Stimulated activated CD4-positive, alpha-beta T cell treated with anti-CD3 and anti-CD28 coated beads, Interleukin-12 subunit alpha, Interleukin-12 subunit beta, amount 100 ng/mL, for 48 hours (primary cell): ENCODE measurements at regions not wholly inside any gene's neighbourhood (a gene's known extent, or its start where the extent isn't known, plus 50 kb on each side); places are given as distances from the start of the nearest gene placed in this dataset.
"Not testable (repeated sequence)": the region's sequence is repeated elsewhere in the genome, so short reads cannot be mapped to it uniquely, and the experiment has no call there.

Experiments used
- DNase-seq, 3 donors: peaks; one replicate each; pipeline ENCODE4 v3.0.0-alpha.2; 2020; ENCODE audit warnings: low read depth in 2 of 3, low spot score in 1 of 3

DNA sequence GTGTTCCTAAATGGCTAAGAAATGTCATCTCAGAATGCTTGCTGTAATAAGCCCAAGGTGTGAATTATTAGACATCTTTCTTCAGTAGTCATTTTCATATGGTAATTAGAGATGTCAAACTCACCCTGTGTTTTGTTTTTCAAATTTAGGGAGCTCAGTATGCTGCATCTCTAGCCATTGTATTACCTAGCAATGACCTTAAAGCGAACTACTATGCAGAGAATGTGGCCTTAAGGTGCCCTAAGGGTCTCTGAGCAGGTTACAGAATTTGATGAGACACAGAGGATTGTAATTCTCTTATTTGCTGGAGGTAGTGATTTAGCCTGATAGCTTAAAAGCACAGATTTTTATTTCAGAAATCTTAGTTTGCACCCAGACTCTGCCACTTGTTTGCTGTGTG lies 1052.6 kb upstream of the DDX18 start:
- no peak for DNase-seq

DNA sequence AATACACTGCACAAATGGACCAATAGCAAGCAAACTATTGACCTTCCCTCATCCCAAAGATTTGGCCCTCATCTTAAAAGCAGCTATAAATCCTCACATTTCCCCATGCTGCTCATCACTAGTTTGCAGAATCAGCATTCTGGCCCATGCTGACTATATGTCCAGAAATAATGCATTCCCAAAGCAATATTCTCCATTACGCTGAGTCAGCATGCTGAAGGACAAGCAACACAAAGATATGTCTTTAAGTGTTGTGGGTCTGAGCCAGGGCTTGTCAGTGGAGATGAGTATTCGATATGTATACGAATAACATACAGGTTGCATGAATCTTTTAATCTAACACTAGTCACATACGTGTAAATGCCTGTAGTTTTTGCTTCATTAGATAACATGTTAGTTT lies 1045.0 kb upstream of the DDX18 start:
- no peak for DNase-seq

DNA sequence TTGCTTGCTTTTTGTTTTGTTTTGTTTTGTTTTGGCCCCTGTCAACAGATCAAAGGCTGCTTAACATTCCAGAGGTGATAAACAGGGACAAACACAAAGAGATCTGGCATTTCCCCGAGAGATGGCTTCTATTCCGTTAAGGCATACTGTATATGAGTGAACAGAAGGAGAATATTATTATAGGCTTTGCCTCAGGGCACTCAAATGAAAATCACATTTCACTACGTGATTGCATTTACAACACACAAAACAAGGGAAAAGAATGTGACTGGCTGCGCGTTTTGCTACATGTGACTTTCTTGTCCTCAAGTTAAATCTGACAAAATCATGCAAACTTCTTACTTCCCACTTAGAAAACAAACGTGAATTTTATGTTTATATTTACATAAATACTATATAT lies 1037.9 kb upstream of the DDX18 start:
- no peak for DNase-seq

DNA sequence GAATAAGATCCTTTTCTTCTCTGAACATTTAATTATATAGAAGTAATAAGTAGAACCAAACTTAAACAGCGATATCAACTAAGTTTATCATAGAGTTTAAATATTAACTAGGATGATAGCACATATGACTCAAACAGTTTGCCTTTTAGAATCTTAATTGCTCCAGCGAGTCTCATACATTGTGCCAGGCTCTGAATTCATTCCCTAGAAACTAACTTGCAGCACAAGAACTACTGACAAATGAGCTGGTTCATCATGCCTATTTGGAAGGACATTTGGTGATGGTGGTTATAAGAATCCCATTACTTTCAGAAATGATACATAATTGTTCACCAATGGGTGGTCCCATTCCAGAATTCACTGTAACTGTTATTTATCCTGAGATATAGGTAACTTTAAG lies 1026.6 kb upstream of the DDX18 start:
- DNase-seq, result no peak

DNA sequence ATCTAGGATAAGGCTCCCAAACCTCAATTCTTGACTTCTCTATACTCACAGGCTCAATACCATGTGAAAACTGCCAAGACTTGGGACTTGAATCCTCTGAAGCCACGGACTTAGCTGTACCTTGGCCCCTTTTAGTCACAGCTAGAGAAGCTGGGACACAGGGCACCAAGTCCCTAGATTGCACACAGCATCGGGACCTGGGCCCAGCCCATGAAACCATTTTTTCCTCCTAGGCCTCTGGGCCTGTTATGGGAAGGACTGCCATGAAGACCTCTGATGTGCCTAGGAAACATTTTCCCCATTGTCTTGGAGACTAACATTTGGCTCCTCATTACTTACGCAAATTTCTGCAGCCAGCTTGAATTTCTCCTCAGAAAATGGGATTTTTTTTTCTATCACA lies 1011.8 kb upstream of the DDX18 start:
- DNase-seq, result no peak

DNA sequence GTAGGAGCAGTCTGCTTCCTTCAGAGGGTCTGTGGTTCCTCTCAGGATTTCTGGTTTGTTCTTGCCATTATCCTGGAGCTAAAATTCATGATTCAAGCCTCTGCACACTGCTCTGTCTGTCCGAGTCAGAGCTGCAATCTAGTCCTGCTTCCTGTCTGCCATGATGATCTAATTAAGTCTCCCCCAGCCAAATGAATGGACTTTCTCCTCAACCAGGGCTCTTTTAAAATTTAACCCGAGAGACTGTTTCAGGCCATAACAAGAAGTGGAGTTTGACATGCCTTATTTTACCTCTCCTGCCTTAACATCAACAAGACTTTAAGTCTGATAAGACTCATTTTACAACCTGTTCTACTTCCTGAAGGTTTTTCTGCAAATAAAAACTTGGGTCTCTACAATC lies 1009.6 kb upstream of the DDX18 start:
- no peak for DNase-seq

DNA sequence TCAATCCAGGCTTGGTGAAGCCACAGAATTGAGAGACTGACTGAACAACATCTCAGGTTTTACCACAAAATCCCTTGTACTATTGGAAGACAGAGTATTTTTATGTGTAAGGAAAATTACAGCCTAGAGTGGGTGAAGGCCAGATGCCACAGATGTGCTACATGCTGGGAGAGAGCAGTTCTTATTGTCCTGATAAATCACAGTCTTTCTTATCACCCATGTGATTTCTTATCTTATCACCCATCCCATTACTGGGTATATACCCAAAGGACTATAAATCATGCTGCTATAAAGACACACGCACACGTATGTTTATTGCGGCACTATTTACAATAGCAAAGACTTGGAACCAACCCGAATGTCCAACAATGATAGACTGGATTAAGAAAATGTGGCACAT lies 1008.0 kb upstream of the DDX18 start:
- DNase-seq, result not testable (repeated sequence)

DNA sequence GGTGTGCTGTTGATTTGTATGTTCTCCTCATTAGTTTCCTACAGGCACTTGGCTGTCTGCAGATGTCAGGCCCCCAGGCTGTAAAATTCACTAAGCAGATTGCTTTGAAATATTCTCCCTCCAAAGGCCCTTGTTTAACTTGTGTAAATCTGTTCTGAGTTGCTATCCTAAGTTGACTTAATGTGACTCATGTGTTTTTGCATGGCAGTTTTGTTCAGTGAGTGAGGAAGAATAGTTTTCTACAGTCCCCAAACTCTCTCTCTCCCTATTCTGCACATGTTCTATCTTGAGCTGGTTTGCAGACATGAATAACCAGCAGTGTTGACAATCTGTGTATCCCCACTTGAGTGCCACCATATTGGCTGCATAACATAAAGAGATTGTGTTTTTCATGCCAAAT lies 1005.4 kb upstream of the DDX18 start:
- no peak for DNase-seq

DNA sequence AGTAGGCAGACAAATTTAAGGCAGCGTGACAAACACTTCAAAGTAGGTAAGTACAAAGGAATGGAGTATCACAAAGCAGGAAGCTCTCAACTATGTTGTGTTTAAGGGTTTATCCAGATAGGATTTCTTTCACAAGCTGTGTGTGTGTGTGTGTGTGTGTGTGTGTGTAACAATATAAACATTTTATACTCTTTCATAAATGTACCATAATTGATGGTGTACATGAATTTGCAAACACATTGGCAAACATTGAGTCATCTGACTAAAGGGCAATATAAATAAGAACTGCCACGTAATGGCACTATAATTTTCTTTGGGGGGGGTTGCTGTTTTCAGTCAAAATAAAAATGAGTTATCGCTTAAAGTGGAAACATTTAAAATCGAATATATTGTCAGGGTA lies 1004.4 kb upstream of the DDX18 start:
- no peak for DNase-seq

DNA sequence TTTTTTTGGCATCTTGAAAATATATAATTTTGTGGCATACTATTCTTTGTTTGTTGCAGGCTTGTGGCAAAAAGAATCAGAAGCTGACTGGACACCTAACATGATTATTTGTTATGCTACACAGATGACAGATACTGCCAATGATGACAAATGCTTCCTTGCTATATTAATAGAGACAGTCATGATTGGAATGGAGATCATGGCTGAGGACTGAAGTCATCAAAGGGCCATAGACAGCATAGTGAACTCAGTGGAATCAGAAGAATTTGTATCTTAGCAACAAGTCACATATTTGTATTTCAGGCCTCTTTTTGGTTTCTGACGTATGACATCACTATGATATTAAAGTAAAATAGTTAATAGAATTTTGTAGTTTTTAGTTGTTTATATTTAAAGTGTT lies 1003.8 kb upstream of the DDX18 start:
- DNase-seq, result no peak

DNA sequence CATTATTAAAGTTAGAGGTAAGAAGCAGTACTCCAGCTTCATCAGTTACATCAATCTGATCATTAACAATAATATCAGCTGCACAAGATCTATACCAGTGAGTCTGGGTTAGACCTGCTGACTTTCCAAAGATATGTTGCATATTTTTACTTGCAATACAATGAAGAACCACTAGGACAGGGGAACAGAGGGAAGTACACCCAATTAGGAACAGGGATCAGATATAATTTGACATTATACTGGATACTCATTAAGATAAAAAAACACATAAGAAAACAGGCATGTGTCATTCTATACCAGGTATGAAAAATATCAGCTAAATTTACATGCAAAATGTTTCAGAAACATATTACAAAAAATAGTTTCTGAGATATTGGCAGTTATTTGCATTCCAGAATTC lies 995.1 kb upstream of the DDX18 start:
- no peak for DNase-seq

DNA sequence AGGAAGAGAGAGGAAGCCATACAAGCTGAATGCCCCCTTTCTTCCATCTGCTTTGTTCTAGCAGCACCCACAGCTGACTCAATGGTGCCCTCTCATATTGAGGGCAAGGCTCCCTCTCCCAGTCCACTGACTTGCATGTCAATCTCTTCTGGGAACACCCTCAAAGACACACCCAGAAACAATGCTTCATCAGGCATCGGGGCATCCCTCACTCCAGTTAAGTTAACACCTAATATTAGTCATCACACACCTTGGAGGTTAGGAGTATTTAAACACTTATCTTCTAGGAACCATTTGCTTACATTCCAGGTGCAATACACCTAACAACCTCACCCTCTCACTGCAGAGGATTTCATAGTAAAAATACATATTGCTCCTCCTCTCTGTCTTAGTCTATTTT lies 993.5 kb upstream of the DDX18 start:
- DNase-seq, result no peak

DNA sequence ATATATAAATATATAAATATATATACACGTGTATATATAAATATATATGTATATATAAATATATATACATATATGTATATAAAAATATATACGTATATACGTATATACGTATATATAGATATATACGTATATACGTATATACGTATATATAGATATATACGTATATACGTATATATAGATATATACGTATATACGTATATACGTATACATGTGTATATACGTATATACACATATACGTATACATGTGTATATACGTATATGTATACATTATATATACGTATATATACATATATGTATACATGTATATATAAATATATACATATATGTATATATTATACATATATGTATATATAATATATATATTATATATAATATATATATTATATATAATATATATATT lies 984.9 kb upstream of the DDX18 start:
- DNase-seq, result not testable (repeated sequence)

DNA sequence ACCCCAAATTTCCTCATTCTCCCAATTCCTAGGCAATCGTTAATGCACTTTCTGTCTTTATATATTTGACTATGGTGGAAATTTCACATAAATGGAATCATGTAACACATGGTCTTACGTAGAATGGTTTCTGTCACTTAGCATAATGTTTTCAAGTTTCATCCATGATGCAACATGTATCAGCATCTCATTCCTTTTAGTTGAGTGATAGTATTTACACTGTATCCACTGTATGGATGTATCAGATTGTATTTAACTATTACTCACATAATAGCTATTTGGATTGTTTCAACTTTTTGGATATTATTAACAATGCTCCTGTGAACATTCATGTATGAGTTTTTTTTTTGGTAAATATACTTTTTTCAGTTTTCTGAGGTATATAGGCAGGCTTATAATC lies 982.3 kb upstream of the DDX18 start:
- no peak for DNase-seq

DNA sequence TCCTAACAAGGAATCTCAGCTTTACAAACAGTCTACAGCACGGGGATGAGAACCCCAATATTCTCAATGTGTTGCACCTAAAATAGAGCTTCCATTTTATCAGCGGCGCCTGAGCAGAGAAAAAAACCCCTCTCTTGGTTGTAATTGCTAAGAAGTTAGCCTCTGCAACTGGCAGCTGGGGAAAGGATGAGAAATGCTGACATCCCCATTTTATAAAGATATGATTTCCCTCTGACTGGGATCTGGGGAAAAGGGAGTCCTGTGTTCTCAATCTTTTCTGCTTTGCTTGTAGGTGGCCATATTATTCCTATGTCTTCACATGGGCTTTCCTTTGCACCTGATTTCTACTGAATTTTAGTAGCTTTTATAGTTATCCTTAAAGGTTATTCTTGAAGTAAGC lies 981.4 kb upstream of the DDX18 start:
- no peak for DNase-seq

DNA sequence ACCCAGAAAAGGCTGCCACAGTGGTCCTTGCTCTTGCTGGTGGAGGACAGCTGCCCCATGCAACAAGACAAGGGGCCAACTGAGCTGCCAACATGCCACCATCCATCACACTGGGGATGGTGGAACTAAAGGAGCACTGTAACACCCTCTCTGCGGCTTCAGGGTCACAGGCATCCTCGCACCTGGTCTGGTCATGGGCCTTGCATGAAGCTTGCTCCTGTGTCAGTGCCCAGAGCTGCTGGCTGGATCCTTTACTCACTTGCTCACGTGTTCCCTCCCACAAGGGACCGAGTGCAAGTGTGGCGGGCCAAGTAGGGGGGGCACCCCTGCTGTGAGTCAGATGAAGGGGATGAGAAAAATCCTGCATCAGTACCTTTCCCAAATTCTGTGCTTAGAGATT lies 972.3 kb upstream of the DDX18 start:
- DNase-seq, result no peak

DNA sequence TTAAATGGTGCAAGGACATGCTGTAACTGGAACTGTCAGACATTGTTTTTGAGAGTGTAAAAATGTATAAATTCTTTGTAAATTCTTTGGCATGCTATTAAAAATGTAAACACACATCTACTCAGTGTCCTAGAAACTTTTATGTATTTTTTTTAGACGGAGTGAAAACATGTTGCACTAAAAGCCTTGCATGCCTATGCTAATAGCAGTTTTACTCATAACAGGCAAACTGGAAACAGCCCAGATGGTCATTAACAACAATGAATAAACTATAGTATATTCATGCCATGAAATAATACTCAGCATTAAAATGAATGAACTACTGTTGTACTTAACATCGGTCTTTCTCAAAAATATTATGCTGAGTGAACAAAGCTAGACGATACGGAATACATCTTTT lies 954.8 kb upstream of the DDX18 start:
- no peak for DNase-seq

DNA sequence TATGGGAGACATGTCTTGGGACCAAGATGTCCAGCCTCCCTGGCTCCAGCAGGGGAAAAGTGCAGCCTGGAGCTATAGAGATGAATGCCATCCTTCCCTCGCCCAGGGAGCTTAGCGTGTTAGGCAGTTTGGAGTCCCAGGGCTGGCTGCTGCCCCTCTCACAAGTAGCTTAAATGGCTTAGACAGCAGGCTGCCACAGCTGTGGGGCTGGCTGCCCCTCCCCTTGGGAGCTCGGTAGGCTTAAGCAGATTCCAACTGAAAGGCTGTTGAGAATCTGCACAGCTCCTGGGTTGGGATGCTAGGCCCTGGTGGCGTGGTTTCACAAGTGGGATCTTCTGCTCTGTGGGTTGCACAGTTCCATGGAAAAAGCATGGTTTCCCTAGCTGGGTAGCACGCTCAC lies 940.5 kb upstream of the DDX18 start:
- DNase-seq, result no peak

DNA sequence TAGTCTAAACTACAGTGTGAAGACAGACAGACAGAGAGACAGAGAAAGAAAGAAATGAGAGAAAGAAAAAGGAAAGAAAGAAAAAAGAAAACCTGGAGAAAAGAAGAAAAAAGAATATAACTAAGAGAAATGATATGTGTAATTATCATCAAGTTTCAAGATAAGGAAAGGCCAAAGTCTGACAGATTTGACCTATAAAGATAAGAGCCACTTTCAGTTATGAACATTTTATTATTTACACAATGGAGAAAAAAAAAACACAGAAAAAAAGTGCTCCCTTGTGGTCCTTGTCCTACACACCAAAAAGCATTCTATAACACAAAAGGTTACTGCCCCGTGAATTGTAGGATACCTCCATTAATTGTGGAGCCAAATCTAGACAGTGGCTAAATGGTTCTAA lies 937.2 kb upstream of the DDX18 start:
- no peak for DNase-seq

DNA sequence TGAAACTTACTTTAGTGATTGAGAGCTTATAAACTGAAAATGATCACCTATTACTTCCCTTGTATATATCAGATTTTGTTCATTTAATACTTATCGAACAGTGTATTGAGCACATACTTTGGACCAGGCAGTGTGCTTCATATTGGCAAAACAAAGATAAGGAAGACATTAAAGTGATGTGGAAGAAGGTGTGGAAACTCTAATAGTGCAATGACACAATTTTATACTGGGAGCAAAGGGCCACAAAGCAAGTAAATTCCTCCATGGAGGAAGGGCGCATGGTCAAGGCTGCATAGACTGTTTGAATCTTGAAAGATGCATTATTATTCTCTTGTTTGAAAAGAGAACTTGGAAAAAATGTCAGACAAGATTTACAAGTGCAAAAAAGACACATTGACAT lies 936.5 kb upstream of the DDX18 start:
- DNase-seq, result no peak

DNA sequence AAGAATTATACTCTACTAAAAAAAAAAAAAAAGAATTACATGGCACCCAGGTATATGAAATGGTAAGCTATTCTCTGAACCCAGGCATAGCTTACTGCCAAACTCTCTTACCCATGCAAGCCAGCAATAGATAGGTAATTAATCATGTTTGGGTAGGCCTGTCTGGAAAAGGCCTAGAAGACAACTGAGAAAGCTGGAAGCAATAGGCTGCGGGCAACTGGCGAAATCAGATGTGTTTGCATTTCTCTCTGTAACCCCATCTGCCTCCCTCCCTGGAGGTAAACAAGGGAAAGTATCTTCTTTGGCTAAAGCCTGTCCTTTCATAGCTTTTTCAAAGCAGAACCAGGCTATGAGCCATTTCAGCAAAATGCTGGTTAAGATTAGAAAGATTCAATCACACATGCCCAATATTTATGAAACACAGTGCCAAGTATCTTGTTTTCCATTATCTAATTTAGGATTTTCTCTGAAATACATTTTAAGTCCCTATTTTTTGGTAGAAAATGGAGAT lies 934.8 kb upstream of the DDX18 start:
- DNase-seq, result no peak

DNA sequence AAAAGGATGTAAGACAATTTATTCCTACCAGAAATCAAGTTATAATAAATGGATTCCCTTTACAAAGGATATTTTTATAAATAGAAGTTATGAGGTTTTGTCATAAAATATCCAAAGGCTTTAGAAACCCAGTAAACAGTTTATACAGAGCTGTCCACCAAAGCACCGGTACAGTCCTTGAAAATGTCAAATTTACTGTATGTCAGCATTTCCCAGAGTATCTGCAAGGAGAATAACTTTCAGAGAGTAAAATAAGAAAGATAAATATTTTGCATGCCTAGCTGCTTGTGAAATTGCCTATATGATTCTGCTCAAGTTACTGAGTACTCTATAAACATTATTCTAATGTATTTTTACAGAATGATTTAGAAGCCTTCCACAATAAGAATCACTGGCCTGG lies 923.3 kb upstream of the DDX18 start:
- no peak for DNase-seq

DNA sequence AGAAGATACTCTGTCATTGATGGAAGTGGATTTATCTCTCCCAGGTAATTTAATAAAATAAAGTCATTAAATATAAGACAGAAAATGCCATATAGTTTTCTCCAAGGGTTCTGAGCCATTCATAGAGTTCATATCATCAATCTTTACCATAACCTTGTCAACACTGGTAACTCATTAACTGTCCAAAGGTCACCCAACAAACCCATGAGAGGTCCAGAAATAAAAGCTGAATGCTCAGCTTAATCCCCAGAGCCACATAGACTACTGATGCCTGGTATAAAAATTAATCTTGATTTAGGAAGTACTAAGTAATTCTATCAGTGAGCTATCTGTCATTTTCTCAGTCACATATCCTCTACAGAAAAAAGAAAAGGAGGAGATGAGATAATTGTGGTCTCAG lies 903.0 kb upstream of the DDX18 start:
- DNase-seq, result no peak

DNA sequence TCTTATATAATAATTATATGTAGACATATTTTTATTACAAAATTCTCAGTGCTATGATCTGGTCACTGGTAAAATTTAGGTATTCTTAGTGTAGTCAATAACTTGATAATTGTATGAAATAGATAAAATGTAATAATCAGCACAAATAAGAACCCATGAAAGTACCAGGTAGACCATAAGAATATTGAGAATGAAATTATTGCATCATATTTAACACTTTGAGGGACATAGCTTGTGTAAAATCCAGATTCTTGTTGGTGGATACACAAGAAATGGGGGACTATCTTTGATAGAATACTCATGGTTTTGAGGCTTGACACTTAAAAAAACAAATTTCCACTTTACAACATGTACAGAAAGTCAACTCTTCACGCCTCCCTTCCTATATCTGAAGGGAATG lies 898.8 kb upstream of the DDX18 start:
- no peak for DNase-seq
